ENCODE measurements at regions not wholly inside any gene's neighbourhood (a gene's known extent, or its start where the extent isn't known, plus 50 kb on each side); places are given as distances from the start of the nearest gene placed in this dataset.

- no peak for TF ChIP-seq CTCF (IDR thresholded peaks at IDR 0.05; ENCODE audit: low read depth, low read length, missing input control)
Measured at GRCh38 chr2:238702276-238703052, 145.4 kb upstream of the TWIST2 start (continued).

GRCh38 chr2:238703053-238703415 lies 144.9 kb upstream of the TWIST2 start:
- no peak for DNase-seq (ENCODE audit: low spot score)
- no peak overlapping the region for H3K4me3 ChIP-seq (ENCODE audit: low read depth in 1 of 3, low read length in 3 of 3)
- no peak overlapping the region for H3K27ac ChIP-seq (ENCODE audit: low read depth in 1 of 2, low read length in 2 of 2)
- H3K36me3 ChIP-seq (ENCODE audit: control insufficient read depth in 4 of 4, insufficient read depth in 3 of 4, low read depth in 1 of 4, low read length in 3 of 4) = no peaks in the 10 kb centered on the region
- H3K27me3 ChIP-seq (ENCODE audit: control insufficient read depth in 4 of 4, insufficient read depth in 4 of 4, low read length in 3 of 4) = no peaks in the 10 kb centered on the region
- WGBS = 80% methylated on average over 4 of the region's 4 CpGs
- H3K4me1 ChIP-seq (ENCODE audit: control insufficient read depth in 4 of 4, insufficient read depth in 4 of 4, low read length in 3 of 4) = peaks cover 0 to 4% (median 1%) of the 10 kb centered on the region in 4 donors
- H3K9ac ChIP-seq (ENCODE audit: low read depth in 1 of 2, low read length in 2 of 2) = no peak overlapping the region
- no peaks in the 10 kb centered on the region for H3K9me3 ChIP-seq (ENCODE audit: control insufficient read depth in 4 of 4, low read length in 3 of 4)
- no peak for TF ChIP-seq JUND (IDR thresholded peaks at IDR 0.05)
- TF ChIP-seq GABPA (IDR thresholded peaks at IDR 0.05 in 1 of 2, conservative IDR thresholded peaks at IDR 0.05 in 1 of 2) = no peak
- no peak for TF ChIP-seq REST (IDR thresholded peaks at IDR 0.05)
- no peak for TF ChIP-seq EGR1 (IDR thresholded peaks at IDR 0.05; ENCODE audit: low read depth in 2 of 2)
- no peak for TF ChIP-seq MAX (IDR thresholded peaks at IDR 0.05)
- no peak for TF ChIP-seq ZBTB33 (IDR thresholded peaks at IDR 0.05)
- no peak for TF ChIP-seq CTCF (IDR thresholded peaks at IDR 0.05; ENCODE audit: low read depth, low read length, missing input control)
- TF ChIP-seq FOXA1 (IDR thresholded peaks at IDR 0.05) = no peak
- no peak for TF ChIP-seq HNF4G (IDR thresholded peaks at IDR 0.05)
- TF ChIP-seq HNF4A (conservative IDR thresholded peaks at IDR 0.05) = no peak
